ENCODE measurements at regions not wholly inside any gene's neighbourhood (a gene's known extent, or its start where the extent isn't known, plus 50 kb on each side); places are given as distances from the start of the nearest gene placed in this dataset.

- DNase-seq = no peak
- H3K4me3 Mint-ChIP-seq (ENCODE audit: unreplicated experiment) = no peak overlapping the region
- H3K9me3 Mint-ChIP-seq (ENCODE audit: unreplicated experiment) = no peaks in the 10 kb centered on the region
- H3K36me3 Mint-ChIP-seq (ENCODE audit: unreplicated experiment) = no peaks in the 10 kb centered on the region
- no peak for TF ChIP-seq CTCF (IDR thresholded peaks at IDR 0.05; ENCODE audit: partially characterized antibody, unreplicated experiment)
- H3K4me1 Mint-ChIP-seq (ENCODE audit: low read depth, unreplicated experiment) = peaks cover 16% of the 10 kb centered on the region
- no peak overlapping the region for H3K27ac Mint-ChIP-seq (ENCODE audit: unreplicated experiment)
- no peaks in the 10 kb centered on the region for H3K27me3 Mint-ChIP-seq (ENCODE audit: unreplicated experiment)
These were observed 133.5 kb downstream of the GLI2 start for GRCh38 chr2:120869036-120869729.

GRCh38 chr2:120869730-120870466, 134.2 kb downstream of the GLI2 start:
- DNase-seq = no peak
- Mint-ChIP-seq H3K36me3 (ENCODE audit: unreplicated experiment) (no peaks in the 10 kb centered on the region), H3K9me3 (ENCODE audit: unreplicated experiment) (no peaks in the 10 kb centered on the region), H3K4me3 (ENCODE audit: unreplicated experiment) (no peak overlapping the region), H3K4me1 (ENCODE audit: low read depth, unreplicated experiment) (peaks cover 21% of the 10 kb centered on the region), H3K27me3 (ENCODE audit: unreplicated experiment) (no peaks in the 10 kb centered on the region), H3K27ac (ENCODE audit: unreplicated experiment) (no peak overlapping the region)
- no peak for TF ChIP-seq CTCF (IDR thresholded peaks at IDR 0.05; ENCODE audit: partially characterized antibody, unreplicated experiment)

- no peaks in the 10 kb centered on the region for H3K36me3 Mint-ChIP-seq (ENCODE audit: unreplicated experiment)
- DNase-seq = no peak
- no peaks in the 10 kb centered on the region for H3K9me3 Mint-ChIP-seq (ENCODE audit: unreplicated experiment)
- no peak overlapping the region for H3K4me3 Mint-ChIP-seq (ENCODE audit: unreplicated experiment)
- TF ChIP-seq CTCF (IDR thresholded peaks at IDR 0.05; ENCODE audit: partially characterized antibody, unreplicated experiment) = no peak
- no peak overlapping the region for H3K27ac Mint-ChIP-seq (ENCODE audit: unreplicated experiment)
- H3K27me3 Mint-ChIP-seq (ENCODE audit: unreplicated experiment) = no peaks in the 10 kb centered on the region
- peaks cover 24% of the 10 kb centered on the region for H3K4me1 Mint-ChIP-seq (ENCODE audit: low read depth, unreplicated experiment)
These were observed 134.8 kb downstream of the GLI2 start for GRCh38 chr2:120870467-120870788.

- DNase-seq = no peak
- H3K27ac Mint-ChIP-seq (ENCODE audit: unreplicated experiment) = no peak overlapping the region
- peaks cover 27% of the 10 kb centered on the region for H3K4me1 Mint-ChIP-seq (ENCODE audit: low read depth, unreplicated experiment)
- H3K36me3 Mint-ChIP-seq (ENCODE audit: unreplicated experiment) = no peaks in the 10 kb centered on the region
- H3K9me3 Mint-ChIP-seq (ENCODE audit: unreplicated experiment) = no peaks in the 10 kb centered on the region
- H3K27me3 Mint-ChIP-seq (ENCODE audit: unreplicated experiment) = no peaks in the 10 kb centered on the region
- TF ChIP-seq CTCF (IDR thresholded peaks at IDR 0.05; ENCODE audit: partially characterized antibody, unreplicated experiment) = no peak
- H3K4me3 Mint-ChIP-seq (ENCODE audit: unreplicated experiment) = no peak overlapping the region
These were observed 135.5 kb downstream of the GLI2 start for GRCh38 chr2:120871016-120871635.
